ENCODE measurements at regions not wholly inside any gene's neighbourhood (a gene's known extent, or its start where the extent isn't known, plus 50 kb on each side); places are given as distances from the start of the nearest gene placed in this dataset.

GRCh38 chr2:176813621-176814049, 399.0 kb upstream of the HNRNPA3 start:
- no peak for DNase-seq (ENCODE audit: low spot score)
- Mint-ChIP-seq H3K27ac (no peak overlapping the region), H3K4me1 (peaks cover 49% of the 10 kb centered on the region), H3K4me3 (no peak overlapping the region), H3K9me3 (peaks cover 3% of the 10 kb centered on the region; the same call in 1 of the 2 replicates), H3K36me3 (no peaks in the 10 kb centered on the region), H3K27me3 (ENCODE audit: low read depth) (no peaks in the 10 kb centered on the region; the same call in 1 of the 2 replicates)
- CTCF ChIA-PET = interaction anchor here (0.6 to 6.1 kb wide), 26 partner anchors 9 to 987 kb away, joined by 3 to 117 read pairs (median 6); no protein-coding TSS in a partner anchor
- peak; percentile 44 for ATAC-seq
- TF ChIP-seq SP1 (CRISPR knock-in tag; conservative IDR thresholded peaks at IDR 0.05) = no peak
- TF ChIP-seq AFF4 (CRISPR knock-in tag; IDR thresholded peaks at IDR 0.05; ENCODE audit: borderline replicate concordance) = no peak
- no peak for TF ChIP-seq ATF6 (CRISPR knock-in tag; IDR thresholded peaks at IDR 0.05)
- no peak for TF ChIP-seq NFYB (CRISPR knock-in tag; conservative IDR thresholded peaks at IDR 0.05; ENCODE audit: low read depth)
- POLR2A ChIA-PET = interaction anchor here (0.6 to 1.0 kb wide), 2 partner anchors 20 to 300 kb away, joined by 3 read pairs; no protein-coding TSS in a partner anchor

- H3K4me1 Mint-ChIP-seq = peaks cover 55% of the 10 kb centered on the region
- POLR2A ChIA-PET = no interaction called here
- no peak overlapping the region for H3K4me3 Mint-ChIP-seq
- CTCF ChIA-PET = interaction anchor here (0.6 to 6.1 kb wide), 38 partner anchors 10 to 687 kb away, joined by 3 to 117 read pairs (median 5); no protein-coding TSS in a partner anchor
- ATAC-seq (no peak), DNase-seq (ENCODE audit: low spot score) (no peak)
- no peaks in the 10 kb centered on the region for H3K36me3 Mint-ChIP-seq
- H3K9me3 Mint-ChIP-seq = peaks cover 3% of the 10 kb centered on the region; the same call in 1 of the 2 replicates
- H3K27me3 Mint-ChIP-seq (ENCODE audit: low read depth) = no peaks in the 10 kb centered on the region; the same call in 1 of the 2 replicates
- H3K27ac Mint-ChIP-seq = no peak overlapping the region
- TF ChIP-seq MLX (CRISPR knock-in tag; IDR thresholded peaks at IDR 0.05) (no peak), FOXK1 (CRISPR knock-in tag; IDR thresholded peaks at IDR 0.05) (no peak), ERG (CRISPR knock-in tag; IDR thresholded peaks at IDR 0.05) (no peak), ZNF671 (CRISPR knock-in tag; IDR thresholded peaks at IDR 0.05) (no peak), USF2 (CRISPR knock-in tag; IDR thresholded peaks at IDR 0.05) (no peak), ZNF423 (CRISPR knock-in tag; IDR thresholded peaks at IDR 0.05) (no peak), NR3C1 (CRISPR knock-in tag; conservative IDR thresholded peaks at IDR 0.05; ENCODE audit: low read depth) (no peak), GRHL2 (CRISPR knock-in tag; IDR thresholded peaks at IDR 0.05; ENCODE audit: insufficient replicate concordance, severe bottlenecking) (no peak), SMAD3 (CRISPR knock-in tag; IDR thresholded peaks at IDR 0.05; ENCODE audit: borderline replicate concordance) (no peak), AFF4 (CRISPR knock-in tag; IDR thresholded peaks at IDR 0.05; ENCODE audit: borderline replicate concordance) (no peak), ARID4B (CRISPR knock-in tag; IDR thresholded peaks at IDR 0.05; ENCODE audit: borderline replicate concordance) (no peak), NFYB (CRISPR knock-in tag; conservative IDR thresholded peaks at IDR 0.05; ENCODE audit: low read depth) (no peak), TP53 (CRISPR knock-in tag; IDR thresholded peaks at IDR 0.05) (no peak), MAX (CRISPR knock-in tag; IDR thresholded peaks at IDR 0.05) (no peak)
Observed at GRCh38 chr2:176814274-176814673, 398.3 kb upstream of the HNRNPA3 start.

All from WTC11 (cell line).